GM23338 (cell line): ENCODE measurements at regions not wholly inside any gene's neighbourhood (a gene's known extent, or its start where the extent isn't known, plus 50 kb on each side); places are given as distances from the start of the nearest gene placed in this dataset.

Experiments
- ATAC-seq: fragments of 200-7000 bp; cut with Tn5 transposase; 3 replicates; pipeline ENCODE4 v1.9.1; 2020
- DNase-seq: peaks from one replicate; pipeline ENCODE4 v3.0.0-alpha.2; 2015; ENCODE audit warnings: low spot score
- H2AFZ ChIP-seq: fragments of 200-600 bp; sonication (generic); 2 replicates; pipeline ENCODE4 v1.8.0; 2016; ENCODE audit warnings: antibody characterized with exemption, mild to moderate bottlenecking, moderate library complexity
- H3F3A ChIP-seq: fragments of 200-600 bp; sonication (generic); replicated peaks from 2 replicates; pipeline ENCODE4 v1.8.0; 2017; ENCODE audit warnings: antibody characterized with exemption, mixed run types, low read depth
- H3K27ac ChIP-seq: fragments of 200-600 bp; sonication (generic); 2 replicates; pipeline ENCODE4 v1.6.1; 2016; ENCODE audit warnings: low read depth
- H3K27me3 ChIP-seq: fragments of 200-600 bp; sonication (generic); 2 replicates; pipeline ENCODE4 v1.8.0; 2016; ENCODE audit warnings: mild to moderate bottlenecking, mixed run types, moderate library complexity; ENCODE audit not compliant: insufficient read depth
- H3K36me3 ChIP-seq: fragments of 200-600 bp; sonication (generic); 2 replicates; pipeline ENCODE4 v1.8.0; 2016; ENCODE audit warnings: mild to moderate bottlenecking; ENCODE audit not compliant: insufficient read depth
- H3K4me1 ChIP-seq: fragments of 200-600 bp; sonication (generic); 2 replicates; pipeline ENCODE4 v1.8.0; 2016; ENCODE audit warnings: mild to moderate bottlenecking, moderate library complexity; ENCODE audit not compliant: insufficient read depth
- H3K4me2 ChIP-seq: fragments of 200-600 bp; sonication (generic); 2 replicates; pipeline ENCODE4 v1.7.1; 2017; ENCODE audit warnings: mixed run types
- H3K4me3 ChIP-seq: fragments of 200-600 bp; sonication (generic); 2 replicates; pipeline ENCODE4 v1.6.1; 2016; ENCODE audit warnings: mixed run types
- H3K79me2 ChIP-seq: fragments of 200-600 bp; sonication (generic); replicated peaks from 2 replicates; pipeline ENCODE4 v1.8.0; 2017; ENCODE audit warnings: mild to moderate bottlenecking; ENCODE audit not compliant: insufficient read depth
- H3K9me2 ChIP-seq: fragments of 200-600 bp; sonication (generic); 2 replicates; pipeline ENCODE4 v1.8.0; 2017; ENCODE audit not compliant: insufficient read depth
- H4K20me1 ChIP-seq: fragments of 200-600 bp; sonication (generic); replicated peaks from 2 replicates; pipeline ENCODE4 v1.8.0; 2017; ENCODE audit warnings: mild to moderate bottlenecking; ENCODE audit not compliant: insufficient read depth
- H3K27ac Mint-ChIP-seq: 2 replicates; pipeline ENCODE4 v1.8.0; 2020; ENCODE audit warnings: inconsistent platforms, mild to moderate bottlenecking, moderate library complexity, mixed read lengths
- H3K27me3 Mint-ChIP-seq: 3 replicates; pipeline ENCODE4 v1.8.0; 2022; ENCODE audit warnings: low read depth, mild to moderate bottlenecking, moderate library complexity, mixed read lengths, inconsistent platforms; ENCODE audit not compliant: insufficient read depth, poor library complexity
- H3K36me3 Mint-ChIP-seq: 3 replicates; pipeline ENCODE4 v1.8.0; 2021; ENCODE audit warnings: low read depth, mild to moderate bottlenecking, inconsistent platforms, moderate library complexity, mixed read lengths
- H3K4me1 Mint-ChIP-seq: 3 replicates; pipeline ENCODE4 v1.8.0; 2020; ENCODE audit warnings: mild to moderate bottlenecking, inconsistent platforms, mixed read lengths
- H3K4me3 Mint-ChIP-seq: 3 replicates; pipeline ENCODE4 v1.8.0; 2021; ENCODE audit warnings: moderate library complexity, mild to moderate bottlenecking, inconsistent platforms, mixed read lengths
- H3K9me3 Mint-ChIP-seq: 3 replicates; pipeline ENCODE4 v1.8.0; 2020; ENCODE audit warnings: moderate library complexity, mild to moderate bottlenecking, inconsistent platforms, mixed read lengths
- CREB1 ChIP-seq: fragments of 250-450 bp; sonication (Bioruptor Pico); IDR thresholded peaks from 2 replicates; pipeline ENCODE4 v1.5.0; 2020; ENCODE audit warnings: low read depth, mild to moderate bottlenecking, moderate library complexity
- ETS1 ChIP-seq: IDR thresholded peaks from 2 replicates; pipeline ENCODE4 v1.6.1; 2016; ENCODE audit warnings: antibody characterized with exemption
- EZH2 ChIP-seq: fragments of 200-600 bp; sonication (generic); IDR thresholded peaks from one replicate; pipeline ENCODE4 v1.8.0; 2017; ENCODE audit warnings: antibody characterized with exemption, mild to moderate bottlenecking, low read depth; ENCODE audit not compliant: unreplicated experiment
- EZH2phosphoT487 ChIP-seq: fragments of 200-600 bp; sonication (generic); IDR thresholded peaks from one replicate; pipeline ENCODE4 v1.8.1; 2018; ENCODE audit warnings: antibody characterized with exemption; ENCODE audit not compliant: unreplicated experiment
- JUNB ChIP-seq: IDR thresholded peaks from one replicate; pipeline ENCODE4 v1.6.1; 2016; ENCODE audit warnings: antibody characterized with exemption; ENCODE audit not compliant: unreplicated experiment
- NANOG ChIP-seq: IDR thresholded peaks from 2 replicates; pipeline ENCODE4 v1.6.1; 2016; ENCODE audit warnings: antibody characterized with exemption, borderline replicate concordance
- POLR2AphosphoS5 ChIP-seq: IDR thresholded peaks from 2 replicates; pipeline ENCODE4 v1.6.1; 2016; ENCODE audit warnings: antibody characterized with exemption, low read depth
- REST ChIP-seq: IDR thresholded peaks from one replicate; pipeline ENCODE4 v1.6.1; 2018; ENCODE audit warnings: antibody characterized with exemption; ENCODE audit not compliant: unreplicated experiment
- STAT1 ChIP-seq: IDR thresholded peaks from one replicate; pipeline ENCODE4 v1.6.1; 2016; ENCODE audit warnings: antibody characterized with exemption; ENCODE audit not compliant: unreplicated experiment
- ZNF114 ChIP-seq: fragments of 250-450 bp; sonication (Bioruptor Pico); IDR thresholded peaks from 2 replicates; pipeline ENCODE4 v1.5.0; 2020; ENCODE audit warnings: mild to moderate bottlenecking, moderate library complexity
- ZNF331 ChIP-seq: fragments of 250-450 bp; sonication (Bioruptor Pico); IDR thresholded peaks from 2 replicates; pipeline ENCODE4 v1.5.0; 2020; ENCODE audit warnings: low read depth, mild to moderate bottlenecking, moderate library complexity
- ZNF462 ChIP-seq: fragments of 250-450 bp; sonication (Bioruptor Pico); IDR thresholded peaks from 2 replicates; pipeline ENCODE4 v1.5.0; 2020; ENCODE audit warnings: mild to moderate bottlenecking, moderate library complexity
- TF ChIP-seq, protein P1 (sequence below), 2 experiments: fragments of 200-600 bp in 1 of 2; sonication (generic) in 1 of 2; conservative IDR thresholded peaks; 2 replicates each; pipeline versions ENCODE4 v1.5.1 to v1.6.1; 2016 to 2017; ENCODE audit warnings: antibody characterized with exemption in 2 of 2, low read depth in 2 of 2, mild to moderate bottlenecking in 2 of 2, moderate library complexity in 1 of 2

GRCh38 chr14:63795532-63795931 lies 57.3 kb upstream of the SYNE2 start:
- H3K27ac ChIP-seq: no peak overlapping the region
- Mint-ChIP-seq H3K4me1 (no peaks in the 10 kb centered on the region), H3K9me3 (no peaks in the 10 kb centered on the region), H3K27ac (no peak overlapping the region), H3K36me3 (no peaks in the 10 kb centered on the region), H3K27me3 (no peaks in the 10 kb centered on the region), H3K4me3 (no peak overlapping the region)
- H2AFZ ChIP-seq: no peak overlapping the region
- ATAC-seq: no peak
- H3K36me3 ChIP-seq: no peaks in the 10 kb centered on the region
- no peaks in the 10 kb centered on the region for H3K27me3 ChIP-seq
- H4K20me1 ChIP-seq: no peaks in the 10 kb centered on the region
- H3F3A ChIP-seq: no peaks in the 10 kb centered on the region
- no peaks in the 10 kb centered on the region for H3K79me2 ChIP-seq
- H3K4me3 ChIP-seq: no peak overlapping the region
- TF ChIP-seq STAT1: no peak
- TF ChIP-seq EZH2phosphoT487: no peak
- TF ChIP-seq REST: no peak
- no peak for TF ChIP-seq NANOG
- no peak for TF ChIP-seq CREB1 (CRISPR knock-in tag)
- TF ChIP-seq ZNF462 (CRISPR knock-in tag): no peak
- TF ChIP-seq ZNF331 (CRISPR knock-in tag): no peak
- TF ChIP-seq ZNF114 (CRISPR knock-in tag): no peak
- TF ChIP-seq EZH2: no peak
- TF ChIP-seq, protein P1, sequence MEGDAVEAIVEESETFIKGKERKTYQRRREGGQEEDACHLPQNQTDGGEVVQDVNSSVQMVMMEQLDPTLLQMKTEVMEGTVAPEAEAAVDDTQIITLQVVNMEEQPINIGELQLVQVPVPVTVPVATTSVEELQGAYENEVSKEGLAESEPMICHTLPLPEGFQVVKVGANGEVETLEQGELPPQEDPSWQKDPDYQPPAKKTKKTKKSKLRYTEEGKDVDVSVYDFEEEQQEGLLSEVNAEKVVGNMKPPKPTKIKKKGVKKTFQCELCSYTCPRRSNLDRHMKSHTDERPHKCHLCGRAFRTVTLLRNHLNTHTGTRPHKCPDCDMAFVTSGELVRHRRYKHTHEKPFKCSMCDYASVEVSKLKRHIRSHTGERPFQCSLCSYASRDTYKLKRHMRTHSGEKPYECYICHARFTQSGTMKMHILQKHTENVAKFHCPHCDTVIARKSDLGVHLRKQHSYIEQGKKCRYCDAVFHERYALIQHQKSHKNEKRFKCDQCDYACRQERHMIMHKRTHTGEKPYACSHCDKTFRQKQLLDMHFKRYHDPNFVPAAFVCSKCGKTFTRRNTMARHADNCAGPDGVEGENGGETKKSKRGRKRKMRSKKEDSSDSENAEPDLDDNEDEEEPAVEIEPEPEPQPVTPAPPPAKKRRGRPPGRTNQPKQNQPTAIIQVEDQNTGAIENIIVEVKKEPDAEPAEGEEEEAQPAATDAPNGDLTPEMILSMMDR (conservative IDR thresholded peaks at IDR 0.05; ENCODE audit: low read depth in 2 of 2): no peak
- no peak for TF ChIP-seq JUNB
- TF ChIP-seq POLR2AphosphoS5: no peak
- no peak for TF ChIP-seq ETS1
- H3K4me1 ChIP-seq: no peaks in the 10 kb centered on the region
- DNase-seq: no peak
- H3K9me2 ChIP-seq: no peaks in the 10 kb centered on the region
- no peak overlapping the region for H3K4me2 ChIP-seq
